ENCODE measurements at regions not wholly inside any gene's neighbourhood (a gene's known extent, or its start where the extent isn't known, plus 50 kb on each side); places are given as distances from the start of the nearest gene placed in this dataset.

GRCh38 chr18:45212181-45213039, 402.9 kb upstream of the SLC14A2 start:
- TF ChIP-seq TEAD4 (IDR thresholded peaks at IDR 0.05): no peak
- no peak for TF ChIP-seq TCF12 (IDR thresholded peaks at IDR 0.05; ENCODE audit: low read depth)
- TF ChIP-seq TAF1 (IDR thresholded peaks at IDR 0.05; ENCODE audit: low read depth): no peak
